ENCODE measurements at regions not wholly inside any gene's neighbourhood (a gene's known extent, or its start where the extent isn't known, plus 50 kb on each side); places are given as distances from the start of the nearest gene placed in this dataset.

DNA sequence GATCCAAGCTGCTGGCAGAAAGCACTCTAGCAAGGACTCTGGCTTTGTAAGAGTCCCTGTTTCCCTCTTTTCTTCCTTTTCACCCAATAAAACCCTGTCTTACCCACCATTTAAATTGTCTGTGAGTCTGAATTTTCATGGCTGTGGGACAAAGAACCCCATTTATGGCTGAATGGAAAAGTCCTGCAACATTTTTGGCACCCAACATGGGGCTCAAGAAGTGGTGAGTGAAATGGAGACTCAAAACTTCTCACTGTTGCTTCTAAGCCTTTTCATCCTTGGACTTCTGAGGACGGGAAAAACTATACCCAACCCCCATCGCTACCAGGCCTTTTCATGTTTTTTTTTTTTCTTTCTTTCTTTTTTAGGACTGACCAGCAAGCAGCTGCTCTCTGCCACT lies 329.5 kb upstream of the CWC22 start:
- TF ChIP-seq, protein P1, sequence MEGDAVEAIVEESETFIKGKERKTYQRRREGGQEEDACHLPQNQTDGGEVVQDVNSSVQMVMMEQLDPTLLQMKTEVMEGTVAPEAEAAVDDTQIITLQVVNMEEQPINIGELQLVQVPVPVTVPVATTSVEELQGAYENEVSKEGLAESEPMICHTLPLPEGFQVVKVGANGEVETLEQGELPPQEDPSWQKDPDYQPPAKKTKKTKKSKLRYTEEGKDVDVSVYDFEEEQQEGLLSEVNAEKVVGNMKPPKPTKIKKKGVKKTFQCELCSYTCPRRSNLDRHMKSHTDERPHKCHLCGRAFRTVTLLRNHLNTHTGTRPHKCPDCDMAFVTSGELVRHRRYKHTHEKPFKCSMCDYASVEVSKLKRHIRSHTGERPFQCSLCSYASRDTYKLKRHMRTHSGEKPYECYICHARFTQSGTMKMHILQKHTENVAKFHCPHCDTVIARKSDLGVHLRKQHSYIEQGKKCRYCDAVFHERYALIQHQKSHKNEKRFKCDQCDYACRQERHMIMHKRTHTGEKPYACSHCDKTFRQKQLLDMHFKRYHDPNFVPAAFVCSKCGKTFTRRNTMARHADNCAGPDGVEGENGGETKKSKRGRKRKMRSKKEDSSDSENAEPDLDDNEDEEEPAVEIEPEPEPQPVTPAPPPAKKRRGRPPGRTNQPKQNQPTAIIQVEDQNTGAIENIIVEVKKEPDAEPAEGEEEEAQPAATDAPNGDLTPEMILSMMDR (IDR thresholded peaks at IDR 0.05), result no peak
- no peak for TF ChIP-seq ZFX (IDR thresholded peaks at IDR 0.05; ENCODE audit: borderline replicate concordance)

All from 22Rv1 (cell line).